HCT116 (cell line): ENCODE measurements at regions not wholly inside any gene's neighbourhood (a gene's known extent, or its start where the extent isn't known, plus 50 kb on each side); places are given as distances from the start of the nearest gene placed in this dataset.

ENCODE experiments used
- ATAC-seq: fragments of 200-7000 bp; cut with Tn5 transposase; 2 replicates; pipeline ENCODE4 v1.9.1; 2020; ENCODE audit warnings: mild to moderate bottlenecking, moderate library complexity
- BruUV-seq: library from RNA; stranded (reverse); fragments of 400-500 nt; replicated peaks from 2 replicates; lab custom pipeline; 2021; lab: Mats Ljungman, UMichigan
- CTCF ChIA-PET: fragments of 300-600 bp; sonication (Branson Sonifier 250); formaldehyde crosslinking; loops from one replicate; lab custom pipeline; 2021; ENCODE audit warnings: antibody characterized with exemption; lab: Charles Lee
- POLR2A ChIA-PET: fragments of 300-600, 350-600 bp; sonication (Branson Sonifier 250); formaldehyde crosslinking; loops from one replicate; lab custom pipeline; 2021; ENCODE audit warnings: antibody characterized with exemption; lab: Charles Lee
- RAD21 ChIA-PET, 2 experiments: fragments of 300-600 bp; sonication (Branson Sonifier 250); formaldehyde crosslinking; loops; one replicate each; lab custom pipeline; 2023; ENCODE audit warnings: low total read pairs in 2 of 2; ENCODE audit not compliant: uncharacterized antibody in 2 of 2, unreplicated experiment in 2 of 2, low non-redundant PET in 1 of 2; lab: Charles Lee
- DNase-seq: peaks from one replicate; pipeline ENCODE4 v3.0.0-alpha.2; 2010; ENCODE audit warnings: low read depth, low spot score
- H2AFZ ChIP-seq: fragments of 200-600 bp; shearing (Covaris generic), sonication (generic); 2 replicates; pipeline ENCODE4 v1.6.1; 2017; ENCODE audit warnings: low read depth, mixed run types, mixed read lengths, antibody characterized with exemption, low read length; ENCODE audit not compliant: poor library complexity, severe bottlenecking
- H3K27ac ChIP-seq: 2 replicates; pipeline ENCODE4 v1.5.1; 2012; ENCODE audit warnings: low read depth, low read length
- H3K27me3 ChIP-seq: fragments of 200-600 bp; sonication (generic); 2 replicates; pipeline ENCODE4 v1.6.1; 2016; ENCODE audit warnings: mixed run types, low read length, mixed read lengths; ENCODE audit not compliant: insufficient read depth
- H3K36me3 ChIP-seq, 2 experiments: fragments of 200-500 bp in 1 of 2; fragments of 200-600 bp in 1 of 2; sonication (Bioruptor generic) in 1 of 2; sonication (generic) in 1 of 2; 2 replicates each; pipeline versions ENCODE4 v1.5.1 to v1.6.1; 2014 to 2016; ENCODE audit warnings: low read length in 2 of 2, inconsistent platforms in 1 of 2, mixed read lengths in 1 of 2, mixed run types in 1 of 2; ENCODE audit not compliant: insufficient read depth in 2 of 2, control insufficient read depth in 1 of 2
- H3K4me1 ChIP-seq, 2 experiments: fragments of 200-600 bp in 1 of 2; sonication (generic) in 1 of 2; 2 replicates each; pipeline versions ENCODE4 v1.5.1 to v1.6.1; 2012 to 2017; ENCODE audit warnings: low read length in 2 of 2, inconsistent platforms in 1 of 2, mild to moderate bottlenecking in 1 of 2, mixed read lengths in 1 of 2, mixed run types in 1 of 2, moderate library complexity in 1 of 2; ENCODE audit not compliant: insufficient read depth in 2 of 2, control insufficient read depth in 1 of 2
- H3K4me2 ChIP-seq: fragments of 200-600 bp; sonication (generic); 2 replicates; pipeline ENCODE4 v1.6.1; 2017; ENCODE audit warnings: mixed run types, low read length, mixed read lengths
- H3K4me3 ChIP-seq, 2 experiments: fragments of 200-600 bp in 1 of 2; sonication (generic) in 1 of 2; replicated peaks in 1 of 2; 2 replicates each; pipeline ENCODE4 v1.5.1; 2011 to 2016; ENCODE audit warnings: low read length in 2 of 2, control low read depth in 1 of 2, low read depth in 1 of 2, mild to moderate bottlenecking in 1 of 2, mixed read lengths in 1 of 2, mixed run types in 1 of 2
- H3K79me2 ChIP-seq: fragments of 200-600 bp; sonication (generic); 2 replicates; pipeline ENCODE4 v1.6.1; 2017; ENCODE audit warnings: mild to moderate bottlenecking, mixed run types, low read length, moderate library complexity, mixed read lengths; ENCODE audit not compliant: insufficient read depth
- H3K9ac ChIP-seq: fragments of 200-600 bp; sonication (generic); 2 replicates; pipeline ENCODE4 v1.6.1; 2016; ENCODE audit warnings: low read length, mixed read lengths
- H3K9me2 ChIP-seq: fragments of 200-600 bp; sonication (generic), shearing (Covaris generic); 2 replicates; pipeline ENCODE4 v1.6.1; 2017; ENCODE audit warnings: mixed run types, mild to moderate bottlenecking, moderate library complexity; ENCODE audit not compliant: insufficient read depth
- H3K9me3 ChIP-seq, 2 experiments: fragments of 200-500 bp in 1 of 2; fragments of 200-600 bp in 1 of 2; sonication (Bioruptor generic) in 1 of 2; sonication (generic) in 1 of 2; 2 replicates each; pipeline ENCODE4 v1.6.1; 2014 to 2017; ENCODE audit warnings: low read length in 2 of 2, mixed read lengths in 2 of 2, inconsistent platforms in 1 of 2, low read depth in 1 of 2, mild to moderate bottlenecking in 1 of 2, mixed run types in 1 of 2, moderate library complexity in 1 of 2; ENCODE audit not compliant: control insufficient read depth in 1 of 2, insufficient read depth in 1 of 2
- H4K20me1 ChIP-seq: fragments of 200-600 bp; sonication (generic), shearing (Covaris generic); 2 replicates; pipeline ENCODE4 v1.6.1; 2017; ENCODE audit warnings: mixed run types, mild to moderate bottlenecking, moderate library complexity; ENCODE audit not compliant: insufficient read depth
- ATF3 ChIP-seq: IDR thresholded peaks from 2 replicates; pipeline ENCODE4 v1.6.1; 2012
- CBX3 ChIP-seq: IDR thresholded peaks from 2 replicates; pipeline ENCODE4 v1.6.1; 2012; ENCODE audit warnings: low read depth
- CEBPB ChIP-seq: IDR thresholded peaks from 2 replicates; pipeline ENCODE4 v1.6.1; 2012; ENCODE audit warnings: low read depth
- CTCF ChIP-seq, 3 experiments: fragments of 200-600 bp in 1 of 3; sonication (generic) in 1 of 3; IDR thresholded peaks in 2 of 3; conservative IDR thresholded peaks in 1 of 3; 2 replicates each; pipeline ENCODE4 v1.5.1; 2012 to 2017; ENCODE audit warnings: low read depth in 2 of 3, low read length in 2 of 3, antibody characterized with exemption in 1 of 3, borderline replicate concordance in 1 of 3, control low read depth in 1 of 3, mild to moderate bottlenecking in 1 of 3, mixed read lengths in 1 of 3, mixed run types in 1 of 3, moderate library complexity in 1 of 3; ENCODE audit not compliant: insufficient read depth in 1 of 3
- EGR1 ChIP-seq: IDR thresholded peaks from 2 replicates; pipeline ENCODE4 v1.6.1; 2012; ENCODE audit warnings: low read depth
- FOSL1 ChIP-seq: IDR thresholded peaks from 2 replicates; pipeline ENCODE4 v1.6.1; 2012; ENCODE audit warnings: low read depth
- JUND ChIP-seq: IDR thresholded peaks from 2 replicates; pipeline ENCODE4 v1.6.1; 2012
- MAX ChIP-seq: IDR thresholded peaks from 2 replicates; pipeline ENCODE4 v1.6.1; 2012
- POLR2A ChIP-seq: IDR thresholded peaks from 2 replicates; pipeline ENCODE4 v1.7.0; 2011; ENCODE audit warnings: borderline replicate concordance; ENCODE audit not compliant: insufficient read depth, insufficient read length; ENCODE audit errors: extremely low read depth
- POLR2AphosphoS5 ChIP-seq: IDR thresholded peaks from 2 replicates; pipeline ENCODE4 v1.6.1; 2011; ENCODE audit warnings: mild to moderate bottlenecking, low read depth, low read length, moderate library complexity
- RAD21 ChIP-seq: IDR thresholded peaks from 2 replicates; pipeline ENCODE4 v1.6.1; 2012; ENCODE audit warnings: low read depth, mild to moderate bottlenecking
- REST ChIP-seq: IDR thresholded peaks from 2 replicates; pipeline ENCODE4 v1.6.1; 2012; ENCODE audit warnings: low read depth
- SP1 ChIP-seq: IDR thresholded peaks from 2 replicates; pipeline ENCODE4 v1.6.1; 2012; ENCODE audit warnings: low read depth
- SRF ChIP-seq: IDR thresholded peaks from 2 replicates; pipeline ENCODE4 v1.6.1; 2012; ENCODE audit warnings: low read depth
- TCF7L2 ChIP-seq: IDR thresholded peaks from 2 replicates; pipeline ENCODE4 v1.7.0; 2011; ENCODE audit warnings: borderline replicate concordance, inconsistent platforms; ENCODE audit not compliant: insufficient read depth, insufficient read length; ENCODE audit errors: extremely low read depth
- ZBTB33 ChIP-seq: IDR thresholded peaks from 2 replicates; pipeline ENCODE4 v1.6.1; 2011; ENCODE audit warnings: mild to moderate bottlenecking, low read length, moderate library complexity; ENCODE audit not compliant: insufficient replicate concordance; ENCODE audit errors: extremely low read depth
- ZNF274 ChIP-seq: fragments of 200-500 bp; sonication (Bioruptor generic); IDR thresholded peaks from 2 replicates; pipeline ENCODE4 v1.6.1; 2014; ENCODE audit warnings: mild to moderate bottlenecking, low read depth, low read length, inconsistent platforms
- intact Hi-C: fragments of 100-400 bp; cut with micrococcal nuclease; formaldehyde crosslinking; loops from 2 replicates; pipeline ENCODE4 v1.10.0; 2022

- Histone ChIP-seq H3K9me2 (no peaks in the 10 kb centered on the region), H3K4me1 (no peaks in the 10 kb centered on the region)
- DNase-seq: no peak
- no peak for TF ChIP-seq CBX3
- TF ChIP-seq POLR2A: no peak
- TF ChIP-seq ATF3: no peak
- TF ChIP-seq SRF: no peak
- TF ChIP-seq SP1: no peak
- no peak for TF ChIP-seq EGR1
- TF ChIP-seq RAD21: no peak
- TF ChIP-seq REST: no peak
- TF ChIP-seq POLR2AphosphoS5: no peak
- no peak for TF ChIP-seq JUND
- TF ChIP-seq FOSL1: no peak
- no peak for TF ChIP-seq TCF7L2
- TF ChIP-seq ZNF274: no peak
- no peak for TF ChIP-seq CTCF (IDR thresholded peaks at IDR 0.05 in 2 of 3, conservative IDR thresholded peaks at IDR 0.05 in 1 of 3; ENCODE audit: borderline replicate concordance in 1 of 3, insufficient read depth in 1 of 3, low read depth in 2 of 3, low read length in 2 of 3)
- TF ChIP-seq MAX: no peak
- TF ChIP-seq CEBPB: no peak
- no peak for TF ChIP-seq ZBTB33
- TF ChIP-seq, all 23 proteins: peak for 0
- no peak overlapping the region for H3K4me2 ChIP-seq
- POLR2A ChIA-PET: no interaction called here
- intact Hi-C loops: no loop called here
- H4K20me1 ChIP-seq: no peaks in the 10 kb centered on the region
- H3K4me3 ChIP-seq: no peak overlapping the region
- RAD21 ChIA-PET: no interaction called here
- CTCF ChIA-PET: no interaction called here
- BruUV-seq: no TSS peak
- no peaks in the 10 kb centered on the region for H3K27me3 ChIP-seq
- H3K36me3 ChIP-seq: no peaks in the 10 kb centered on the region
- no peak overlapping the region for H3K27ac ChIP-seq
- H3K9me3 ChIP-seq: peaks cover 3 to 23% of the 10 kb centered on the region in 2 experiments; a peak in 2 of 4 replicates
- H3K9ac ChIP-seq: no peak overlapping the region
- no peak for ATAC-seq
- H3K79me2 ChIP-seq: no peaks in the 10 kb centered on the region
- H2AFZ ChIP-seq: no peak overlapping the region
These were observed 1467.8 kb downstream of the DPP10 start for GRCh38 chr2:115910270-115910669.
